ENCODE measurements at regions not wholly inside any gene's neighbourhood (a gene's known extent, or its start where the extent isn't known, plus 50 kb on each side); places are given as distances from the start of the nearest gene placed in this dataset.

DNA sequence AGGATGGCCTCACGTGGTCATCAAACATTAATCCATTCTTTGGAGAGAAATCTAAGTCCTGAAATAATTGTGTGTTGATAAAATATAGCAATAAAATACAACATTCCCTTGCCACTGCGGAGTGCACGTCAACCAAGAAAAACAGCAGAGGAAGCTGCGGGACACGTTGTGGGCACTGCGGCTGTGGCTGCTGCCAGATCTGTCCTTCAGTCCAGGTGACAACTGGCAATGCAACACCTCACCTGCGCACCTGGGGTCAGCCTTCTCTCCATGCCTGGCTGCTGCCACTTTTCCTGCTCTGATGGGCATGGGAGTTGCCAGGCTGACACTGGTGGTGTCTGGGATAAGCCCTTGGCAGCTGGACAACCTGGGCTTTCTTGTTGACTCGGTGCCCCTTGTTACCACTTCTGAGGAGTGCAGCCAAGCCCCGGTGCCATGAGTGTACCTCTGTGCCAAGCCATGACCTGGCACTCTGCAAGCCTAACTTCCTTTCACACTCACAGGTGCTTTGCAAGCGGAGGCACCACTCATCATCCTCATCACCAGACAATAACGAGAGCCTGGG, 251.6 kb upstream of the TSHZ3 start:
- no peak for TF ChIP-seq EP300 (IDR thresholded peaks at IDR 0.05)
- TF ChIP-seq, protein P1, sequence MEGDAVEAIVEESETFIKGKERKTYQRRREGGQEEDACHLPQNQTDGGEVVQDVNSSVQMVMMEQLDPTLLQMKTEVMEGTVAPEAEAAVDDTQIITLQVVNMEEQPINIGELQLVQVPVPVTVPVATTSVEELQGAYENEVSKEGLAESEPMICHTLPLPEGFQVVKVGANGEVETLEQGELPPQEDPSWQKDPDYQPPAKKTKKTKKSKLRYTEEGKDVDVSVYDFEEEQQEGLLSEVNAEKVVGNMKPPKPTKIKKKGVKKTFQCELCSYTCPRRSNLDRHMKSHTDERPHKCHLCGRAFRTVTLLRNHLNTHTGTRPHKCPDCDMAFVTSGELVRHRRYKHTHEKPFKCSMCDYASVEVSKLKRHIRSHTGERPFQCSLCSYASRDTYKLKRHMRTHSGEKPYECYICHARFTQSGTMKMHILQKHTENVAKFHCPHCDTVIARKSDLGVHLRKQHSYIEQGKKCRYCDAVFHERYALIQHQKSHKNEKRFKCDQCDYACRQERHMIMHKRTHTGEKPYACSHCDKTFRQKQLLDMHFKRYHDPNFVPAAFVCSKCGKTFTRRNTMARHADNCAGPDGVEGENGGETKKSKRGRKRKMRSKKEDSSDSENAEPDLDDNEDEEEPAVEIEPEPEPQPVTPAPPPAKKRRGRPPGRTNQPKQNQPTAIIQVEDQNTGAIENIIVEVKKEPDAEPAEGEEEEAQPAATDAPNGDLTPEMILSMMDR (IDR thresholded peaks at IDR 0.05): no peak

All from esophagus muscularis mucosa (tissue), 3 donors.